ENCODE measurements at regions not wholly inside any gene's neighbourhood (a gene's known extent, or its start where the extent isn't known, plus 50 kb on each side); places are given as distances from the start of the nearest gene placed in this dataset.

DNA sequence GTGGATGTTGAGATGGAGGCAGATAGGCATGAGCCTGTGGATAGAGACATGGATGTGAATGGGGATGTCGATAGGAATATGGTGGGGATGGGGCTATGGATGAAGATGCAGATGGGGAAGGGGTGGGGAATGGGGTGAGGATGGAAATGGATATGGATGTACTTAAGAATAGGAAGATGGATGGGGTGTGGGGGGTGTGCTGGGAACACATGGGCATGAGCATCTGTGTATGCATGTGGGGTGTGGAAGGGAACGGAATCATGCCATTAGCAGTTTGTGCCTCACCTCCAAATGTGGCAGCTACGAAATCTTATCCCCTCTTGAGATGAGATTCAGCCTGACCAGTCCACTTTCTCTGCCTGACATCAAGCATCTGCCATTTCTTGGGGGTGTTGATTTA lies 359.5 kb upstream of the MGMT start:
- no peak for DNase-seq (ENCODE audit: low read depth)

DNA sequence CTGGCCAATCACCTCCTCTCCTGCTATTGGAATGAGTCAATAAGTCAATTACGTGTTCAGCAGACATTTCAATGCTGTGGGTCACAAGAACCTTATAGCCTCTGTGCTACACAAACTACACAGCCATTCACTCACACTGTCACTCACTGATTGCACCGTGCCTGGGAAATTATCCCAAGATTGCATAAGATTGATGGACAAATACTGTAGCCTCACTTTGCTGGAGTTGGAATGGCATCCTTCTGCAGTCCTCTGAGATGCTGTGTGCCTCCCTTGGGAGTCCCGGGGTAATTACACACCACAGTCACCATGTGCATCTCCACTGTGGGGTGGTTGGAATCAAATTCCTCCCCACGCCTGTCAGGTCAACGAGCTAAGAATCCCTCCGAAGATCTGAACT lies 358.7 kb upstream of the MGMT start:
- no peak for DNase-seq (ENCODE audit: low read depth)

DNA sequence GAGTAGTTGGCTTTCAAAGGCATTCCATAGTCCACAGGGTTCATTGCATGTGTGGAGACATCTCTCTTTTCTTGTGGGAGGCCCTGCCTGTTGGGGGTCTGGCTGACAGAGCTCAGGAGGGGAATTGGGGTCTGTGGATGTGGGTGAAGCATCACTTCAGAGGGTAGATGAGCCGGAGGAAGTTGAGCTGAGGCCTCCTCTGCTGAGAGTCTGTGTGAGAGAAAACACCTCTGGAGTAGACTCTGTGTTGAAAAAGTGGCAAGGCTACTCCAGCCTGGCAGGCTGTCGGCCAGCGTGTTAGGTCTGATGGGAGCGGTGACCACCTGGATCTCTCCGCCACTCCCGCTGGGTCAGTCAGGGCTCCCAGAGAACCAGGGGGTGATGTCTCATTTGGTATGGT lies 358.0 kb upstream of the MGMT start:
- no peak for DNase-seq (ENCODE audit: low read depth)

DNA sequence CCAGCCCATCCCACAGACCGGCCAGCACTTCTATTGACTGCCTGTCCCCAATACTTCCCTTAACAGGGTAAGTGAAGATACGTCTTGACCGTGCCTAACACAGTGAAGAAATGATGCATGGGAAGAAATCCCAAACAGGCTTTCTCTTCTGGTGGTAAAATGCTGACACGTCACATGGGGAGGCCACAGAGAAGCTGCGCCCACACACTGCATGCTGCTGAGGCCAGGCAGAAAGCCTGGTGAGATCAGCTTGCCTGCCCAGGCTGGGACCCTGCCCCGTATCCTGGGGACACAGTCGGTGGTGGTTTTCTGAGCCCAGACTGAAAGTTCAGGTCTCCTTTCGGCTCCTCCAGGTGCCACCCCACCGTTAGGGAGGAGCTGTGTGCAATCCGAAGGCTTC lies 356.3 kb upstream of the MGMT start:
- DNase-seq (ENCODE audit: low read depth), result no peak

GRCh38 chr10:129111922-129112321 lies 355.1 kb upstream of the MGMT start:
- no peak for DNase-seq (ENCODE audit: low read depth)

- DNase-seq (ENCODE audit: low read depth), result no peak
These were observed 352.5 kb upstream of the MGMT start for GRCh38 chr10:129114588-129114987.

DNA sequence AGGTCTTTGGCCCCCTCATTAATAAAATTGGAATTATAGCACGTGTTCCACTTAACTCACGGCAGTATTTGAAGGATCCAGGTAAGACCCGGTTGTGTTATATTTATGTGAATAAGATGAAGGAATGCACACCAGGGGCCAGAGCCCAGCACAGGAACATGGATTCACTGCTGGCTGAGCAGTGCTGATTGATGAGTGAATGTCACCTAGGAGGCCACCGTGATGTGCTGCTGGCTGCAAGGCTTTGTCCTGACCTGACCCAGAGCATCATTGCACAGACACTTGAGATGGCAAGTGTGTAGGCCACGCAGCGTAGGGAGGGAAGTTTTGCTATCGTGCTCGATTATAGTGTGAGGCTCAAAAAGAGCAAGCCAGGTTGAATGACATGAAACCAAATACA lies 350.7 kb upstream of the MGMT start:
- no peak for DNase-seq (ENCODE audit: low read depth)

DNA sequence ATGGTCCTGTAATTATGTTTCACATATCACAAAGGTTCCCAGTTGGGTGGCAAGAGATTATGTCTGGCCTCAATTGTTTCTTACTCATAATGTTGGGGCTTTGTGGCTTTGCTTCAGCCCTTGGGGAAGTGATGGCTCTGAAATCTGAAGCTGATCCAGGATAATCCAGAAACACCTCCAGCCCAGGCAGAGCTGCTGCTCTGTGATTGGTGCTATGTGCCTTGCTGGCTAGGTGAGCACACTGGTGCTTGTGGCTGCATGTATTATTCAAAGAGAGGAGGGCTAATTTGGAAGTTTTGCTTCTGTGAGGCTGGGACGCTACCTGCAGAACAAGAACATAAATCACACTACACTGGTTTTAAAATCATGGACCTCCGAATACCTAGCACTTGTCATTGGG lies 346.6 kb upstream of the MGMT start:
- no peak for DNase-seq (ENCODE audit: low read depth)

DNA sequence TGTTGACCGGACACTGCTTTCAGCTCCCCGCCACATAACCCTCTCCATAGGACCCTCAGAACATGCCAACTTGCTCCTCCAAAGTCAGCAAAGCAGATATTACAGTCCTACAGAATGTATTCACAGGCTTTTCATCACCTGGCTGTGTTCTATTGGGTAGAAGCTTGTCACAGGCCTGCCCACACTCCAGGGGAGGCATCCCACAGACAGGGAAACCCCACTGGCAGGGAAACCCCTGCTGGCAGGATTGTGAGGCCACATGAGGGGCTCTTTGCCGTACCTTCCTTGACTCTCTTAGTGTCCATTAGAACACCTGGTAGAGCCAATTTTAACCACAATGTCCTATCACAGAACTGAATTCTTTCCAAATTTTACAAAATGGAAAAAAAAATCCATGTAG lies 344.2 kb upstream of the MGMT start:
- DNase-seq (ENCODE audit: low read depth), result no peak

DNA sequence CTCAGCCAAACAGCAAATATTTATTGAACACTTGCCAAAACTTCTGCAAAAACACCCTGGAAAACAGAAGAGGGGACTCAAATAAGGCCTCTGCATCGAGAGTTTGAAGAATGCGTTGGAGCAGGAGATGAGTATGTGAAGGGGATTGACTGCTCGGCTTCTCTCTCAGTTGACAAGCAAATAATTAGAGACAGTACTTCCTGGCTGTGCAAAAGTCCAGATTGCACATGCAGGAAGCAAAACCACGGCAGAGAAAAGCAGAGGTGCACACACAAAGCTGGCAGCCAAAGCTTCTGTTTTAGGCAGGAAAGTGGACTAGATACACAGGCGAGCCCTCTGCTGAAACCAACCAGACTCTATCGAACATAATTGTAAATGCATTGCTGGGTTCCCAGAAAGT lies 343.6 kb upstream of the MGMT start:
- no peak for DNase-seq (ENCODE audit: low read depth)

DNA sequence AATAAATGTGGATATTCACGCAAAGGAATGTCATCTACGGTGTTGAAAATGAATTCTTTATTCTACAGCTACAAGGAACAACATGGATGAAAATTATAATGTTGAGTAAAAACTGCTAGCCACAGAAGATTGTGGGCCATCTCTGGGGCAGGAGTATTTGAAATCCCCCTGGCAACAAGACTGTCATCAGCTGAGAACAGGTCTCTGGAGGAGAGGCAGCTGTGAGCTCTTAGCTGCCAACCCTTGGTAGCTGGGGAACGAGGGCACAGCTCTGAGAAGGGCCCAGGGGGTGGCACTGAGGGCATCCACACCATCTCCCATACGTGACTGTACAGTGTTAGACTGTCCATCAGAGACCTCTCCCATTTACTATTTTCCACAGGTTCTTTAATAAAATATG lies 340.1 kb upstream of the MGMT start:
- DNase-seq (ENCODE audit: low read depth), result no peak

GRCh38 chr10:129131457-129132132 lies 335.4 kb upstream of the MGMT start:
- DNase-seq (ENCODE audit: low read depth), result no peak

DNA sequence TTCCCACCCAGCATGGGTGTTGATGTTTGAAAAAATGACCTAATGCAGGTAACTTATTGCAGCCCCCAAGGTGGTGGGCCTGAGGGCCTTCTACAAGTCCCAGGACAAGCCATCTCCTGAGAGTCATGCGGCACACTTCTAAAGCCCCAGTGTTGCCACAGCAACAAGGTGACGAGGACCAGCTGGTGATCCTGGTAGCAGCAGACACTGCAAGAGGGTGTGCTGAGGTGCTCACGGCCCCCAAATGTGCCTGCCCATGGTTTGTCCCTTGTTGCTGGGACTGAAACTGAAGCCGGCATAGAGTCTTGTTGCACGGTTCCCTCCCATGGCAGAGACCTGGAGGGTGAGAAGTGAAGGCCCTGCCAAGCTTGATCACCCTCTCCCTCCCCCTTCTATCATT lies 333.2 kb upstream of the MGMT start:
- no peak for DNase-seq (ENCODE audit: low read depth)

DNA sequence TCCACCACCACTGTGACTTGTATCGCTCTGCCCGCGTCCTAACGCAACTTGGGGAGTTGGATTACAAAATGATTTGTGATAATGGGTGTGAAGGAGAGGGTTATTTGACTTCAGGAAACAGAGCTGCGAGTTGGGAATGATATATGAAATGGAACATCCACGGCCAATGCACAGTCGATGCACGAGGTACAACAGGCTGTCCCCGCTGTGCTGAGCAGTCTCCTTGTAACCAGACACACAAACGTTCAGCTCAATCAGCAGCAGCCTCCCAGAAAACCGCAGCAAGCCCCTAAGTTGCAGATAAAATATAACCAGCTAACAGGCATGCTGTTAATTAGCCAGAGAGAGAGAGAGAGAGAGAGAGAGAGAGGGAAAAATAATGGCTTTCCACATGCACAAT lies 332.7 kb upstream of the MGMT start:
- DNase-seq (ENCODE audit: low read depth), result no peak

GRCh38 chr10:129135624-129136023 lies 331.4 kb upstream of the MGMT start:
- no peak for DNase-seq (ENCODE audit: low read depth)

- DNase-seq (ENCODE audit: low read depth), result no peak
These were observed 331.0 kb upstream of the MGMT start for GRCh38 chr10:129136074-129136473.

- no peak for DNase-seq (ENCODE audit: low read depth)
These were observed 330.1 kb upstream of the MGMT start for GRCh38 chr10:129136951-129137350.

DNA sequence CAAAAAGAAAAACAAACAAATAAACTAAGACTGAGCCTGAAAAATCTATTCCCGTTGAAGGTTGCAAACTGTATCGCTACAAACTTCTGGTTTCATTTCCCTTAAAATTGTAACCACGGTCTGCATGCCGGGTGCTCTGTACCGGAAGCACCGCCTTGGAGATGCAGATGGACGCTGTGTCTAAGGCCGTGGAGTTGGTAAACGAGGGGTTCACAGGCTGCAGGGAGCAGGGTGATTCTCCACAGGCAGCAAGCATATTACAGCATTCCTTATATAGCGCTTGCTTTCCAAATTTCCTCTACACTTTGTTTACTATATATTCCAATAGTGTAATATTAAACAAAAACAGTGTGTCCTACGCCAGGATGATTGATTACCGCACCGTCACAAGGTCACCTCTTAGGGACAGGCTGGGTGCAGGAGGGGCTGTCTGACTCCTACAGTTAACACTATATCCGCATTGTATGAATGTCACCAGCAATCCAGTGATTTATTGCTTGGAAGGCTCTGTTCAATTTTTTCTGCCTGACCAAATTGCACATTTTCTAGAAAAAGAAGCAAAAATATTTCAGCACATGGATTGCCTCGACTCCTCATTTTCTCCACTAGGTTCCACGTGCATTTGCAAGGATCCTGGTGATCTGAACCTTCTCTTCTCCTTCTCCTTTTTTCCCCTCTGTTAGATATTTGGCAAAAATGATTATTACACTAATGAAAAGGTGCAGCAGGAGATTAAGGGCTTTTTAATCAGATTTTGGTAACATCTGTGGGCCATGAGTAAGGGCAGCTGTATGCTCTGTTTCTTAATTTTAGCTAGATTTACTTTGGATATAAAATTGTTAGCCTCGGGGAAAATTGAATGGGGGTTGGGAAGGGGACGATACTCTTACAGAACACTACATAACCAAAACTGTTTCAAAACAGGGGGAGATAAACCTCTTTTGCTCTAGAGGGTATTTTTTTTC lies 325.8 kb upstream of the MGMT start:
- DNase-seq (ENCODE audit: low read depth), result no peak

DNA sequence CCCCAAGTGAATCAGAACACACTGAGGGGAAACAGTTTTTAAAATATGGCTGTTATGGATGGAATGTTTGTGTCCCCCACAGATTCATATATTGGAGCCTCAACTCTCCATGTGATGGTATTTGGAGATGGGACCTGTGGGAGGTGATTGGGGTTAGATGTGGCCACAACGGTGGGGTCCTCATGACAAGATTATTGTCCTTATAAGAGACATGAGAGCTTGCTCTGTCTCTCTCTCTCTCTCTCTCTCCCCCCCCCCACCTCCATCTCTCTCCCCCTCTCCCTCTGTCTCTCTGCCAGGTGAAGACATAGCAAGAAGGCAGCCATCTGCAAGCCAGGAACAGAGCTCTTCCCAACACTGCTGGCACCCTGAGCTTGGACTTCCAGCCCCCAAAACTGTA lies 315.8 kb upstream of the MGMT start:
- DNase-seq (ENCODE audit: low read depth), result no peak

GRCh38 chr10:129156406-129156805 lies 310.6 kb upstream of the MGMT start:
- DNase-seq (ENCODE audit: low read depth), result no peak

GRCh38 chr10:129157185-129157584 lies 309.9 kb upstream of the MGMT start:
- DNase-seq (ENCODE audit: low read depth), result no peak

DNA sequence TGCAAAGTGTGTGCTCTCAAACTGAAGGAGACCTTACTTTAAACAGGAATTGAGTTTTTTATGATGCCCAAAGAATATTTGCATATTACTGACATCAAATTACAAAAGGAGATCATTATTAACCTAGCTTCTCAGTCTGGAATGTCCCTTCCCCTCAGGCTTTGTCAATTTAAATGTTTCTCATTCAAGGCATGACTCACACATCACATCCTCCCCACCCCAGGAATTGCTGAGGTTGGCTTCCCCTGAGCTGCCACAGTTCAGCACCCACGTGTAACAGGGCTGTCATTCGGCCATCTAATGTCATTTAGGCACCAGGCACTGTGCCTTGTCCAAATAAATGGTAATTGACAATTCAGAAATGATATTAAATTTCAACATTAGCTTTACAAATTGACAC lies 305.9 kb upstream of the MGMT start:
- DNase-seq (ENCODE audit: low read depth), result no peak

GRCh38 chr10:129163531-129163930 lies 303.5 kb upstream of the MGMT start:
- DNase-seq (ENCODE audit: low read depth), result no peak
